GM19328 (cell line): ENCODE measurements at regions not wholly inside any gene's neighbourhood (a gene's known extent, or its start where the extent isn't known, plus 50 kb on each side); places are given as distances from the start of the nearest gene placed in this dataset.
"Not testable (repeated sequence)": the region's sequence is repeated elsewhere in the genome, so short reads cannot be mapped to it uniquely, and the experiment has no call there.

Source experiments
- ATAC-seq: cut with Tn5 transposase; IDR thresholded peaks from one replicate; pipeline ENCODE4 v1.9.1; 2021; ENCODE audit warnings: mild to moderate bottlenecking, moderate library complexity; ENCODE audit not compliant: unreplicated experiment

GRCh38 chr3:88000853-88001252, 58.0 kb downstream of the CGGBP1 start:
- no peak for ATAC-seq

- ATAC-seq = no peak
Measured at GRCh38 chr3:87997966-87998365, 60.8 kb downstream of the CGGBP1 start.

GRCh38 chr3:87997298-87997697, 61.5 kb downstream of the CGGBP1 start:
- no peak for ATAC-seq

GRCh38 chr3:87996882-87997281, 61.9 kb downstream of the CGGBP1 start:
- ATAC-seq = no peak

- no peak for ATAC-seq
Measured at GRCh38 chr3:87993566-87993965, 65.2 kb downstream of the CGGBP1 start.

DNA sequence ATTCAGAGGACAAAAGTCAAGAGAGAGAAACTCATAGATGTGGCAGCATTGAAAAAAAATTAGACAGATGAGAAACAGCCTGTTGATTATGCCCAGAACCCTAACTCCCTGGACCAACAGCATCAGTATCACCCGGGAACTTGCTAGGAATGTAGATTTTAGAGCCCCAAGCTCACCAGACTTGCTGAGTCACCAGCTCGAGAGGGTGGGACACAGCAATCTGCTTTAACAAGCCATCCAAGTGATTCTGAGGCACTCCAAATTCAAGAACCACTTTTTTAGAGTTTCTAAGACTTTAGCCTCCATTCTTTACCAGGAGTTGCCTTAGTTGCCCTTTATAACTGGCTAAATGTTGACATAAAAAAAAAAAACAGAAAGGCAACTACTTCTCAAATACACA, 70.9 kb downstream of the CGGBP1 start:
- ATAC-seq = no peak

DNA sequence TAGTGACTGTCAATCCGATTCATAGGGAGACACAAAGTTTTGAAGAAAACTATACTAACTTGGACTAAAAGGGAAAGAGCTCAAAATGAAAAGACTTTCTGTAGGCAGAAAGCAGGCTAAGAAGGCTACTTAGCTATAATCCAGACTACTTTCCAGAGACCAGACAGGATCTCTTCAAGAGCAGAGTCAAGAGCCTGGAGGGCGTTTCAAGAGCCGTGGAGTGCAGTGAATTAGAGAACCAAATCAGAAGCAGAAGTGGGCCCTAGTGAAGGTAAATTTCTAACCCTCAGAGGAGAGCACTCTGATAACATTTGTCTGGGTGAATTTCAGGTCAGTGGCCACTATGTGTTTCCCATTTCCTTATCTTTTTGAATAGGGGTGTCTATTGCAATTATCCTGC, 76.4 kb downstream of the CGGBP1 start:
- no peak for ATAC-seq

- no peak for ATAC-seq
Measured at GRCh38 chr3:87979527-87979926, 79.3 kb downstream of the CGGBP1 start.

DNA sequence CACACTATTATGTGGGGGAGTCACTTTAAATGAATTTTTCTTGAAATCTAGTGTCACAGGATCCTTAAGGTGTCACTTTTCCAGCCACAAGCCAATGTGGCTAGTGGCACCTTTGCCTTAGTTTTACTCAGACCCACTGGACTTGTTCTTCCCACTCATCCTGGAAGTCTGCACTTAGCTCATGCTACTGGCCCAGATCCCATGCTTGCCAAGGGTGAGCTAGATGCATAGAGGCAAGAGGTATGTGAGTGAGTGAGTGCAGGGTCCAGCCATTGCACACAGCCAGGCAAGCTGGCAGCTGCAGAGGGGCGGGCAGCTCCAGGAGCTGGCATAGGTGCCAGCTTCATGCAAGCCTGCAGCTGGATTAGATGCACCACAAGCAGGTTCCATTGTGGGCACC, 81.0 kb downstream of the CGGBP1 start:
- no peak for ATAC-seq

DNA sequence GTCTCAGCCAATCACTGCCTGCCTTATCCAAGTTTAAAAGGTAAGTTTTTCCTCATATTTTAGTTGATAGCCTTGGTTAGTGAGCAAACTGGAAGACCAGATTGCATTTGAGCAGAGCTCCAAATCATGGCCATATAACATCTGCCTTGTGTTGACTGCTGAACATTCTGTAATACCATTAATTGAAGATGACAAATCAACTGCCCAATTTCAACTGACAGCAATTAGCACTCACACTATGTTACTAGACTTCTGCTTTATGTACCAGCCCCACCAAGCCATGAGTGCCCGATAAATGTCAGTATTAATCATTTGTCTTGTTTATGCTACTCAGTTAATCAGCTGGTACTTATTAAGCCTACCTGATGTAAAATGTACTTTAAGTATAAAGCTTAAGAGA, 83.1 kb downstream of the CGGBP1 start:
- ATAC-seq = no peak

DNA sequence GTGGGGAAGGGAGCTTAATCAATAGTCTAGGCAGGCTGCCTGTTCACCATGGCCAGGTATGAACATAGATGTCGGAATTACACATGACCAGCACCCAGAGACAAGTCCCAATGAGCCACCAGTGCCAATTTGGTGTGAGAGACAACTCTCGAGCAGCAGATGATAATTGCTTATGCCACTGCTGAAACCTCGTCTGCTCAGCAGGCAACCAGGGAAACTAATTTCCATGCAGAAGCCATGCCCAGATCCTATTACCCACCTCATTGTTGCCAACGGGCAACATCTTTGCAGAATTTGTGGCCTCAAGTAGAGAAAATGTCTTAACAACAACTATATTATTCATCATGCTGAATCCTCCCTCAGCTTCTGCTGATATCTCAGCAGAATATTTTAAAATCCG, 84.9 kb downstream of the CGGBP1 start:
- no peak for ATAC-seq

GRCh38 chr3:87969620-87970019, 89.2 kb downstream of the CGGBP1 start:
- ATAC-seq = no peak

GRCh38 chr3:87968668-87969067, 90.1 kb downstream of the CGGBP1 start:
- ATAC-seq = no peak

GRCh38 chr3:87958289-87958688, 100.5 kb downstream of the CGGBP1 start:
- no peak for ATAC-seq

DNA sequence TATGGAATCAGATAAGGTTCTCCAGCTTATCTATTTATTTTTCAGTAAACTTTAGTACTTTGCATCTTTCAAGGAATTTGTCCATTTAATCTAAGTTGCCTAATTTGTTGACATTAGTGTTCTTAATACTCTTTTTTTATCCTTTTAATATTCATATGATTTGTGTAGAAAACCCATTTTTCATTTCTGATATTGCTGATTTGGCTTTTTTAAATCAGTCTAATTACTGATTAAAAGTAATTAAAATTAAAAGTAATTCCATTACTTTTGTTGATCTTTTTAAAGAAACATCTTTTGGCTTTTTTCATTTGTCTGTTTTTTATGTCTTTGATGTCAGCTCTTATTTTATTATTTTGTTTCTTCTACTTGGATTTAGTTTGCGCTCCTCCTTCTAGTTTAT, 101.2 kb downstream of the CGGBP1 start:
- no peak for ATAC-seq

DNA sequence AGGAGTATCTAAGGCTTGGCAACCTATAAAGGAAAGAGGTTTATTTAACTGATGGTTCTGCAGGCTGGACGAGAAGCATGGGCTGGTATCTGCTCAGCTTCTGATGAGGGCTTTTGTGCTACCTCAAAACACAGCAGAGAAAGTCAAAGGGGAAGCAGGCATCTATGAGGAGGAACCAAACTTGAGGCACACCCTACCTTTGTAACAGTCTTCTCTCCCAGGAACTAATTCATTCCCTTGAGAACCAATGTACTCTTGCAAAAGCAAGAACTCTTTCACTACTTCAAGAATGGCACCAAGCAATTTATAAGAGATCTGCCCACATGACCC, 109.0 kb downstream of the CGGBP1 start:
- ATAC-seq = peak; percentile 49

DNA sequence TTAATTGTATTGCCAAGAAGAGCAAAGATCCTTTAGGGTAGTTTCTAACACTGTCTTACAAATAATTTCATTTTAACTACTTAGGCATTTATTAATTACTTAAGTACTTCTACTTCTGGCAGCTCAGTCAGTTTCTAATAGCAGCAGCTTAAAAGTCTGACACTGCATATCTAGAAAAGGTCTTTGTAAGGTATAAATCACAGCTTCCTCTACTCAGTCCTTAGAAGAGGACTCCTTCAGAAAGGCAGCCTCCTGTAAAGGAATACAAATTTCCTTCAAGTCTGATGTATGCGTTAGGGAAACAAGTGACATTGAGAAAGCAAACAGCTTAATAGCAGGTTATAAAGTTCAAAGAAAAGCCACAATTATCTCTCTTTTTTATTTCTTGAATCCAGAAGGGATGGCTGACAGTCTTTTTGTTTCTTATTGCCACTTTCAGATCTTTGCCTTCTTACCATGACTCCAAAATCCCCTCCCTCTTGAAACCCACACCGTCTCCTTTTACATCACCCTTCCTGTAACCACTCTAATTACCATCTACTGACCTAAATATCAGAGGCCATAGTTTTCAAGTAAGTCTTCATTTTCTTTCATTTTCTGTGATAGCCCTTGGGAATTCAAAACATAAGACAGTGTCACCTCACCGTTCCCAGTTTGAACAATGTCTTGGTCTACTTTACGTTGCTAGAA, 109.5 kb downstream of the CGGBP1 start:
- peak; percentile 54 for ATAC-seq

GRCh38 chr3:87946007-87946406, 112.8 kb downstream of the CGGBP1 start:
- ATAC-seq = not testable (repeated sequence)

GRCh38 chr3:87942256-87942655, 116.5 kb downstream of the CGGBP1 start:
- ATAC-seq = not testable (repeated sequence)

DNA sequence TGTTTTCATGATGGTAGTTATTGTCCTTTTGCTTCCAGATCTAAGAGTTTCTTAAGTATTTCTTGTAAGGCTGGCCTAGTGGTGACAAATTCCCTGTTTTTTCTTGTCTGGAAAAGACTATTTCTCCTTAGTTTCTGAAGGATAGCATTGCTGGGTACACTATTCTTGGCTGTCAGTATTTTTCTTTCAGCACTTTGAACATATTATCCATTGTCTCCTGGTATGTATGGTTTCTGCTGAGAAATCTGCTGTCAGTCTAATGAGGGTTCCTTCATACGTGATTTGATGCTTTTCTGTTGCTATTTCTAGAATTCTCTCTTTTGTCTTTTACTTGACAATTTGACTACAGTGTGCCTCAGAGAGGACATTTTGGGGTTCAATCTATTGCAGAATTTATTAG, 134.3 kb downstream of the CGGBP1 start:
- no peak for ATAC-seq

- ATAC-seq = no peak
Measured at GRCh38 chr3:87920549-87920948, 138.3 kb downstream of the CGGBP1 start.

- no peak for ATAC-seq
Measured at GRCh38 chr3:87901141-87901540, 157.7 kb downstream of the CGGBP1 start.

- no peak for ATAC-seq
Measured at GRCh38 chr3:87900061-87900460, 158.7 kb downstream of the CGGBP1 start.
